ENCODE measurements at regions not wholly inside any gene's neighbourhood (a gene's known extent, or its start where the extent isn't known, plus 50 kb on each side); places are given as distances from the start of the nearest gene placed in this dataset.
"Not testable (repeated sequence)": the region's sequence is repeated elsewhere in the genome, so short reads cannot be mapped to it uniquely, and the experiment has no call there.

DNA sequence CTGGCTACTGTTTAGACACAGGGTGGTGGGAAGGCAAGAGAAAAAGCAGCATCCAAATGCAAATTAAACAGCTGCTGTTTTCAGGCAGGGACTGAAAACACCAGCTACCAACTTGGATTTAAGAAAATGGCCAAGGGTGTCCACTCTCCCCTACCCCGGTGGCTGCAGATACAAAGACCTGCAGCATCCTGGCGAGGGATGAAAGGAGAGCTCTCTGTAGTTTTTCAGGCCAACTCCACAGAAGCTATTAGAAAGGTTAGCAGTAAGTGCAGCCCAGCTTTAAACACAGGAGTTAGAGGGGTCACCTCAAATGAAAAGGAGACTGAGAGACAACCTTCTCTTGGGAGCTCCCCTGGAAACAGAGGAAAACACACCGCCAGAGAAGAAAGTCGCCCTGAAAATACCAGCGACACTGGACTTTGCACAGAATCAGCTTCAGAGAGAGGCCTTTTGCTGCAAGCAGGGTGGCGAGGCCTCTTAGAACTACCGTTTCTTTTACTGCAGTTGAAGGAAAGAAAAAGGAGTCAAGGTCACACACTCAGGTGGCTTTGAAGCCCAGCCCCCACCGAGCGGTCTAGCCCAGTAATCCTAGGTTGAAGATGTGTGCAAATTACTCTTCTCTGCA is 74.4 kb upstream of the TIAM1 start:
- no peak overlapping the region for H3K4ac ChIP-seq (ENCODE audit: low read depth in 1 of 2, low read length in 2 of 2)
- no peak overlapping the region for H3K27ac ChIP-seq (ENCODE audit: low read length, poor library complexity, severe bottlenecking)
- H3K4me2 ChIP-seq (ENCODE audit: low read length, poor library complexity, severe bottlenecking) = no peak overlapping the region
- H2BK12ac ChIP-seq (ENCODE audit: low read length in 2 of 2) = no peak overlapping the region
- no peak overlapping the region for H2AK5ac ChIP-seq (ENCODE audit: low read length, severe bottlenecking)
- no peak for DNase-seq
- no peaks in the 10 kb centered on the region for H3K79me1 ChIP-seq (replicated peaks; ENCODE audit: low read length, poor library complexity, severe bottlenecking)
- H3K4me3 ChIP-seq (ENCODE audit: insufficient read depth in 1 of 2, low read depth in 1 of 2, low read length in 2 of 2) = no peak overlapping the region
- H2BK15ac ChIP-seq (ENCODE audit: low read depth, poor library complexity, severe bottlenecking) = no peak overlapping the region
- no peak overlapping the region for H4K8ac ChIP-seq (ENCODE audit: low read length)
- H4K91ac ChIP-seq (ENCODE audit: low read length) = no peak overlapping the region
- WGBS = 93% methylated on average over 9 of the region's 9 CpGs
- no peak overlapping the region for H2BK5ac ChIP-seq (ENCODE audit: low read depth, low read length, poor library complexity, severe bottlenecking)
- no peak overlapping the region for H2AFZ ChIP-seq (ENCODE audit: low read depth, low read length)
- no peaks in the 10 kb centered on the region for H3K9me3 ChIP-seq (ENCODE audit: control insufficient read depth, low read length)
- H3K23ac ChIP-seq (ENCODE audit: low read length in 2 of 2) = no peak overlapping the region
- no peak overlapping the region for H2BK120ac ChIP-seq (ENCODE audit: low read depth, low read length)
- no peak overlapping the region for H3K14ac ChIP-seq (ENCODE audit: low read length in 2 of 2)
- H3K18ac ChIP-seq (ENCODE audit: low read depth in 1 of 2, low read length in 2 of 2) = no peak overlapping the region
- no peaks in the 10 kb centered on the region for H3K36me3 ChIP-seq (ENCODE audit: control insufficient read depth in 1 of 2, insufficient read depth in 2 of 2, low read depth in 1 of 2, low read length in 2 of 2)
- H3K4me1 ChIP-seq (ENCODE audit: control insufficient read depth, insufficient read depth, low read depth, low read length) = no peaks in the 10 kb centered on the region
- H3K27me3 ChIP-seq (ENCODE audit: control insufficient read depth in 1 of 2, insufficient read depth in 1 of 2, low read length in 2 of 2) = peaks cover 0 to 8% of the 10 kb centered on the region in 2 experiments
- H3K9ac ChIP-seq (ENCODE audit: low read length) = no peak overlapping the region

DNA sequence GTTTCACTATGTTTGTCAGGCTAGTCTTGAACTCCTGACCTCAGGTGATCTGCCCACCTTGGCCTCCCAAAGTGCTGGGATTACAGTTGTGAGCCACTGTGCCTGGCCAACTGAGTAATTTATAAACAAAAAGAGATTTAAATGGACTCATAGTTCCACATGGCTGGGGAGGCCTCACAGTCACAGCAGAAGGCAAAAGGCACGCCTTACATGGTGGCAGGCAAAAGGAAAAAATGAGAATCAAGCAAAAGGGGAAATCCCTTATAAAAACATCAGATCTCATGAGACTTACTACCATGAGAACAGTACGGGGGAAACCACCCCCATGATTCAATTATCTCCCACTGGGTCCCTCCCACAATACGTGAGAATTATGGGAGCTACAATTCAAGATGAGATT is 73.2 kb upstream of the TIAM1 start:
- not testable (repeated sequence) for H3K23ac ChIP-seq (ENCODE audit: low read length in 2 of 2); H3K18ac ChIP-seq (ENCODE audit: low read depth in 1 of 2, low read length in 2 of 2); H3K4me3 ChIP-seq (ENCODE audit: insufficient read depth in 1 of 2, low read depth in 1 of 2, low read length in 2 of 2); H3K9me3 ChIP-seq (ENCODE audit: control insufficient read depth, low read length); H4K8ac ChIP-seq (ENCODE audit: low read length); H3K27ac ChIP-seq (ENCODE audit: low read length, poor library complexity, severe bottlenecking); H4K91ac ChIP-seq (ENCODE audit: low read length); H2BK15ac ChIP-seq (ENCODE audit: low read depth, poor library complexity, severe bottlenecking); H2AFZ ChIP-seq (ENCODE audit: low read depth, low read length); H3K27me3 ChIP-seq (ENCODE audit: control insufficient read depth in 1 of 2, insufficient read depth in 1 of 2, low read length in 2 of 2); H2BK5ac ChIP-seq (ENCODE audit: low read depth, low read length, poor library complexity, severe bottlenecking); H2BK120ac ChIP-seq (ENCODE audit: low read depth, low read length); H3K36me3 ChIP-seq (ENCODE audit: control insufficient read depth in 1 of 2, insufficient read depth in 2 of 2, low read depth in 1 of 2, low read length in 2 of 2); H3K4ac ChIP-seq (ENCODE audit: low read depth in 1 of 2, low read length in 2 of 2); H3K14ac ChIP-seq (ENCODE audit: low read length in 2 of 2); H2AK5ac ChIP-seq (ENCODE audit: low read length, severe bottlenecking); DNase-seq; H3K4me2 ChIP-seq (ENCODE audit: low read length, poor library complexity, severe bottlenecking); H3K4me1 ChIP-seq (ENCODE audit: control insufficient read depth, insufficient read depth, low read depth, low read length); H3K79me1 ChIP-seq (replicated peaks; ENCODE audit: low read length, poor library complexity, severe bottlenecking); H2BK12ac ChIP-seq (ENCODE audit: low read length in 2 of 2); H3K9ac ChIP-seq (ENCODE audit: low read length)
- WGBS = 100% methylated on average over 3 of the region's 3 CpGs

DNA sequence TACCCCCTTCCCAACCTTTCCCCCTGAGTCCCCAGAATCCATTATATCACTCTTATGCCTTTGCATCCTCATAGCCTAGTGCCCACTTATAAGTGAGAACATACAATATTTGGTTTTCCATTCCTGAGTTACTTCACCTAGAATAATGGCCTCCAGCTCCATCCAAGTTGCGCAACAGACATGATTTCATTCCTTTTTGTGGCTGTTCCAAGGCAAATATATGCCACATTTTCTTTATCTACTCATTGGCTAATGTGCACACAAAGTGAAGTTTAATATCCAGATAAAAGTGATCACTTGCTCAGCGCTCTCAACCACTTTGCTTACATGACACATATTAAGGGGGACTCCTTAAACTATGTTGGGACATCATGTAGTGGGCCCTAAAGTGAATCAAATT is 72.4 kb upstream of the TIAM1 start:
- no peak overlapping the region for H4K91ac ChIP-seq (ENCODE audit: low read length)
- H2BK15ac ChIP-seq (ENCODE audit: low read depth, poor library complexity, severe bottlenecking) = no peak overlapping the region
- no peak overlapping the region for H3K14ac ChIP-seq (ENCODE audit: low read length in 2 of 2)
- H3K79me1 ChIP-seq (replicated peaks; ENCODE audit: low read length, poor library complexity, severe bottlenecking) = no peaks in the 10 kb centered on the region
- no peak overlapping the region for H3K27ac ChIP-seq (ENCODE audit: low read length, poor library complexity, severe bottlenecking)
- no peak for DNase-seq
- no peaks in the 10 kb centered on the region for H3K9me3 ChIP-seq (ENCODE audit: control insufficient read depth, low read length)
- H4K8ac ChIP-seq (ENCODE audit: low read length) = no peak overlapping the region
- no peak overlapping the region for H2AK5ac ChIP-seq (ENCODE audit: low read length, severe bottlenecking)
- peaks cover 0 to 4% of the 10 kb centered on the region in 2 experiments for H3K27me3 ChIP-seq (ENCODE audit: control insufficient read depth in 1 of 2, insufficient read depth in 1 of 2, low read length in 2 of 2)
- H2BK120ac ChIP-seq (ENCODE audit: low read depth, low read length) = no peak overlapping the region
- 100% methylated on average over 1 of the region's 2 CpGs for WGBS
- no peak overlapping the region for H3K23ac ChIP-seq (ENCODE audit: low read length in 2 of 2)
- no peaks in the 10 kb centered on the region for H3K36me3 ChIP-seq (ENCODE audit: control insufficient read depth in 1 of 2, insufficient read depth in 2 of 2, low read depth in 1 of 2, low read length in 2 of 2)
- no peak overlapping the region for H3K9ac ChIP-seq (ENCODE audit: low read length)
- no peak overlapping the region for H2AFZ ChIP-seq (ENCODE audit: low read depth, low read length)
- H2BK5ac ChIP-seq (ENCODE audit: low read depth, low read length, poor library complexity, severe bottlenecking) = no peak overlapping the region
- no peak overlapping the region for H3K4me3 ChIP-seq (ENCODE audit: insufficient read depth in 1 of 2, low read depth in 1 of 2, low read length in 2 of 2)
- H3K4ac ChIP-seq (ENCODE audit: low read depth in 1 of 2, low read length in 2 of 2) = no peak overlapping the region
- no peak overlapping the region for H2BK12ac ChIP-seq (ENCODE audit: low read length in 2 of 2)
- no peak overlapping the region for H3K4me2 ChIP-seq (ENCODE audit: low read length, poor library complexity, severe bottlenecking)
- H3K18ac ChIP-seq (ENCODE audit: low read depth in 1 of 2, low read length in 2 of 2) = no peak overlapping the region
- no peaks in the 10 kb centered on the region for H3K4me1 ChIP-seq (ENCODE audit: control insufficient read depth, insufficient read depth, low read depth, low read length)

DNA sequence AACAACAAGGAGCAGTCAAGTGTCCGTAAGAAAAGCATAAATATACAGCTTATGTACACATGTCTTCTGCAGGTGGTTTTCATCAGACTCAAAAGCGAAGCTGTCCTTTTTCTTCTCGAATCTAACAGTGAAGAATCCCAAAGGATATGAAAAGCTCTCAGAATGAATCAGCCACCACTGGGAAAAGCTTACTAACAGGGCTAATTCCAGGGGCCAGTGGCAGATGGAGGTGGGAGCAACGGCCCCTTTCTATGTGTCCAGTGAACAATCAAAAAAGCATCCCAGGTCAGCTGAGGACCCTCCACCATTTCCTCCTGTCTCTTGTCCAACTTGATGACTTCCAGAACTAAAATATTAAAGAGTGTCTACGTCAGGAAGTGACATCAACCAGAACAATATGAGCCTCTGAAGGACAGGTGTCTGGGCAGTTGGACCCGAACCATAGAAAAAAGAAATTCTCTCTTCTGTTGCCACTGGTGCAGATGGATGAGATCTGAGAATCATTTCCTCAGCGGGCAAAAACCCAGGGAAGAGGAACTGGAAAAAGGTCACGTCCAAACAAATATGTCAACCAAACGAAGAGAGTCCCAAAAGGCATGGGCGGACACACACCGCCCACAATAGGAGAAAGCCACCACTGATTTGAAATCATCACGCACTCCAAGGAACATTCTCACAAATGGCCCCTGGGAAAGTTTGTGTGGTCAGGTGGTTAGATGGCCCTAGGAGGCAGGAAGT is 70.4 kb upstream of the TIAM1 start:
- H2AK5ac ChIP-seq (ENCODE audit: low read length, severe bottlenecking) = no peak overlapping the region
- H3K4me2 ChIP-seq (ENCODE audit: low read length, poor library complexity, severe bottlenecking) = no peak overlapping the region
- peaks cover 0 to 9% of the 10 kb centered on the region in 2 experiments for H3K27me3 ChIP-seq (ENCODE audit: control insufficient read depth in 1 of 2, insufficient read depth in 1 of 2, low read length in 2 of 2)
- H3K36me3 ChIP-seq (ENCODE audit: control insufficient read depth in 1 of 2, insufficient read depth in 2 of 2, low read depth in 1 of 2, low read length in 2 of 2) = no peaks in the 10 kb centered on the region
- 70% methylated on average over 12 of the region's 12 CpGs for WGBS
- DNase-seq = no peak
- no peaks in the 10 kb centered on the region for H3K79me1 ChIP-seq (replicated peaks; ENCODE audit: low read length, poor library complexity, severe bottlenecking)
- no peak overlapping the region for H3K4ac ChIP-seq (ENCODE audit: low read depth in 1 of 2, low read length in 2 of 2)
- H3K4me1 ChIP-seq (ENCODE audit: control insufficient read depth, insufficient read depth, low read depth, low read length) = no peaks in the 10 kb centered on the region
- H4K8ac ChIP-seq (ENCODE audit: low read length) = no peak overlapping the region
- no peak overlapping the region for H2BK120ac ChIP-seq (ENCODE audit: low read depth, low read length)
- no peaks in the 10 kb centered on the region for H3K9me3 ChIP-seq (ENCODE audit: control insufficient read depth, low read length)
- no peak overlapping the region for H3K14ac ChIP-seq (ENCODE audit: low read length in 2 of 2)
- peak overlapping the region; percentile 34 for H2BK15ac ChIP-seq (ENCODE audit: low read depth, poor library complexity, severe bottlenecking)
- H2BK5ac ChIP-seq (ENCODE audit: low read depth, low read length, poor library complexity, severe bottlenecking) = no peak overlapping the region
- H3K4me3 ChIP-seq (ENCODE audit: insufficient read depth in 1 of 2, low read depth in 1 of 2, low read length in 2 of 2) = no peak overlapping the region
- no peak overlapping the region for H2AFZ ChIP-seq (ENCODE audit: low read depth, low read length)
- no peak overlapping the region for H3K23ac ChIP-seq (ENCODE audit: low read length in 2 of 2)
- no peak overlapping the region for H3K27ac ChIP-seq (ENCODE audit: low read length, poor library complexity, severe bottlenecking)
- no peak overlapping the region for H3K18ac ChIP-seq (ENCODE audit: low read depth in 1 of 2, low read length in 2 of 2)
- H3K9ac ChIP-seq (ENCODE audit: low read length) = no peak overlapping the region
- no peak overlapping the region for H2BK12ac ChIP-seq (ENCODE audit: low read length in 2 of 2)
- H4K91ac ChIP-seq (ENCODE audit: low read length) = peak overlapping the region; percentile 40

All from mesenchymal stem cell (in vitro differentiated cells and primary cell).